ENCODE measurements at regions not wholly inside any gene's neighbourhood (a gene's known extent, or its start where the extent isn't known, plus 50 kb on each side); places are given as distances from the start of the nearest gene placed in this dataset.

DNA sequence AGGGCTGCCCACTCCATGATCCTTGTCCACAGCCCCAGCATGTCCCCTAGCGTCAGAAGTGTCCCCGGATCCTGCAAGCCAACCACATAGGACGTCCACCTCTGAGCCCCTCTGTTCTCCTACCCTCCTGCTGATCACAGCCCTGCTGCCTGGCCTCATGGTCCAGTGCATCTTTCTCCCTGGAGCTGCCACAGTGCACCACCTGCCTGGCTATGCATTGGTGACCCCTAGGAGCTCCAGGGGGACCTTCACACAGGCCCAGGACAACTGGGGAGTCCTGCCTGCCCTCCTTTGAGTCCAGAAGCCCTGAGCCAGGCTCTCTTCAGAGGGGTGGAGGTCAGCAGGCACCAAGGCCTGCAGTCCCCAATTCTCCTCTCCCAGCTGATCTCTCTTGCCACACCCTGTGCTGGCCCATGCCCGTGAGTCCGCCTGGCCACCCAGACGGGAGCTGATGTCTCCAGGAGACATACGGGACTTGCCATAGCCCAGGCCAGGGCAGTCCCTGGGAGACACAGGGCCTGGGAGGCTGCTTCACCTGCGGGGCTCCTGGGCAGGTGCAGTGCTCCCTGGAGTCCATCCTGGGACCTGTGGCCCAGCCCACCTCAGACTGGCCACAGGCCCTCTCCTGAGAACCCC, 77.4 kb upstream of the RET start:
- TF ChIP-seq, protein P1, sequence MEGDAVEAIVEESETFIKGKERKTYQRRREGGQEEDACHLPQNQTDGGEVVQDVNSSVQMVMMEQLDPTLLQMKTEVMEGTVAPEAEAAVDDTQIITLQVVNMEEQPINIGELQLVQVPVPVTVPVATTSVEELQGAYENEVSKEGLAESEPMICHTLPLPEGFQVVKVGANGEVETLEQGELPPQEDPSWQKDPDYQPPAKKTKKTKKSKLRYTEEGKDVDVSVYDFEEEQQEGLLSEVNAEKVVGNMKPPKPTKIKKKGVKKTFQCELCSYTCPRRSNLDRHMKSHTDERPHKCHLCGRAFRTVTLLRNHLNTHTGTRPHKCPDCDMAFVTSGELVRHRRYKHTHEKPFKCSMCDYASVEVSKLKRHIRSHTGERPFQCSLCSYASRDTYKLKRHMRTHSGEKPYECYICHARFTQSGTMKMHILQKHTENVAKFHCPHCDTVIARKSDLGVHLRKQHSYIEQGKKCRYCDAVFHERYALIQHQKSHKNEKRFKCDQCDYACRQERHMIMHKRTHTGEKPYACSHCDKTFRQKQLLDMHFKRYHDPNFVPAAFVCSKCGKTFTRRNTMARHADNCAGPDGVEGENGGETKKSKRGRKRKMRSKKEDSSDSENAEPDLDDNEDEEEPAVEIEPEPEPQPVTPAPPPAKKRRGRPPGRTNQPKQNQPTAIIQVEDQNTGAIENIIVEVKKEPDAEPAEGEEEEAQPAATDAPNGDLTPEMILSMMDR (IDR thresholded peaks at IDR 0.05 in 4 of 5, conservative IDR thresholded peaks at IDR 0.05 in 1 of 5): no peak
- TF ChIP-seq POLR2A (IDR thresholded peaks at IDR 0.05): no peak
